HG03457 (cell line): ENCODE measurements at regions not wholly inside any gene's neighbourhood (a gene's known extent, or its start where the extent isn't known, plus 50 kb on each side); places are given as distances from the start of the nearest gene placed in this dataset.
"Not testable (repeated sequence)": the region's sequence is repeated elsewhere in the genome, so short reads cannot be mapped to it uniquely, and the experiment has no call there.

Experiments used
- ATAC-seq: cut with Tn5 transposase; IDR thresholded peaks from one replicate; pipeline ENCODE4 v1.9.1; 2021; ENCODE audit warnings: moderate number of reproducible peaks; ENCODE audit not compliant: unreplicated experiment

DNA sequence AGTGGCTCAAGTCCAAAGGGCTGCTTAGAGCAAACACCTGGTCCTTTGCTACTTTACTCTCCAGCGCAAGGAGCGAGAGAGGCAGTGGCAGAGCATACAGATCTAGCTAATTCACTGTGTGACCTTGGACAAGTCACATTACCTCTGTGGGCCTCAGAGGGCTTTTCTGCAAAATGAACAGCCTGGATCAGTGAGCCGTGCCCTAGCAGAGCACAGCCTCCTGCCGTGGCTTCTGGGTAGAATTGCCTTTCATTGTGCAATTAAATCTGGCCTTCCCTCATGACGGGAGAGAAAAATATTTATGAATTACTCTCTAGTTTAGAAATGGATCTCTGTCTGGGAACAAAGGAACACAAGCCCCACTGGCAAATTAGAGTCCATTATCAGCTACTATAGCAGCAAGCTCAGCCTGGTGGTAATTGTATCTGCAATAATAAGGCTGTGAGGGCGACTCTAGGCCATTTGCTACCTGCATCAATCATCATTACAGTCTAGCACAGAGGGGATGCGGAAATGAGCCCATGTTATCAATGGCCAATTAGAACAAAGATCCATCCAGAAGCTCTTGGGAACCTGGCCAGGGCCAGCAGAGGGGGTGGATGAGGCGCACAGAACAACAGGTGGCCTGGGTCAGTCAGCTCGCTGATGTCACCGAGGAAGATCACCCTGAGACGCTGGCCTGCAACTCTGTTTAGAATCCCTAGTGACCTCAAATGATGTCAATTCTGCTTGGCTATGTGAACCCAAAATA, 114.2 kb upstream of the LY86 start:
- ATAC-seq, result no peak

DNA sequence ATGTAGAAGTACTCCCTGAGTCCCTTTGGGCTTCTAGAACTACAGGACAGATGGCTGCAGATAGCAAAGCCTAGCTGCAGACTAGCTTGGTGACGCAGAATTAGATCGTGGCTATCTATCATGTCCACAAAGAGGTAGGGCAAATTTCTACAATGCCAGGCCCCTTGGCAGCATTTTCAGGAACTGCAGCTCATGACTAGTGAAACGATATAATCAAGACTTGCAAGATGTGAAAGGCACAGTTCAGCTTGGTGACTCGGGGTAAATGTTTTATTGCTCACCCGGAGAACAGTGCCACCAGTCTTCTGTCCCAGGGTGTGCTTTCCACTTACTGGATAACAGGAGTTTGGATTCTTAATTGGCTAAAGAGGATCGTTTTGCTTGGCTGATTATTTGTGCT, 108.7 kb upstream of the LY86 start:
- ATAC-seq, result no peak

GRCh38 chr6:6482256-6482655, 106.3 kb upstream of the LY86 start:
- no peak for ATAC-seq

- no peak for ATAC-seq
Observed at GRCh38 chr6:6483168-6483567, 105.4 kb upstream of the LY86 start.

GRCh38 chr6:6483733-6484132, 104.8 kb upstream of the LY86 start:
- ATAC-seq, result no peak

DNA sequence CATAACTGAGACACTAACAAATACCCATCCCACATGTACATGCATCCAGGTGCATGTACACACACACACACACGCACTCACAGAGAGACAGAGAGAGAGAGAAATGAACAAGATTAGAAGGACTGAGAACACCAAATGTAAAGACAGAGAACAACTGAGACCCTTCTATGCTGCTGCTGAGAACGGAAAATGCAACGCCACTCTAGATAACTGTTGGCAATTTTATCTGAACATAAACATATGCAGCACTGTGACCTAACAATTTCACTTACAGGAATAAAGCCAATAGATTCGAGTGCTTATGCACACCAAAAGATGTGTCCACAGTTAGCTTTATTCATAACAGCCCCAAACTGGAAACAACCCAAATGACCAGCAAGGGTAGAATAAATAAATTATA, 103.8 kb upstream of the LY86 start:
- no peak for ATAC-seq

DNA sequence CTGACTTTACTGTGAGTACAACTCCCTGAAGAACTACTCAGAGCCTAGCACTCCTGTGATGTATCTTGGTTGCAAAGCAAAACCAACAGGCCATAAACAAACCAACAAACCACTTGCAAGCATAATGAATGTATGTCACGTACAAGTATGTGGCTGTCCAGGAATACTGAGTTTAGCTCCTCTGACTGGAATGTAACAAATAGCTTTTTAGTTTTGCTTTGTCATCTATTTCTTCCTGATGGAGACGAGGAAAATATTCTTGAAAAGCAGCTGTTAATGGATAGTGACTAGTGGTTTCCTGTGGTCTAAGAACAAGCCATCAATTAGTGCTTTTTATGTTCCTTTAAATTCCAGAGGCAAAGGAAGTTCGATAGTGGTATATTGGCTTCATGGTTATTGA, 101.9 kb upstream of the LY86 start:
- ATAC-seq, result no peak

- no peak for ATAC-seq
Observed at GRCh38 chr6:6491761-6492160, 96.8 kb upstream of the LY86 start.

- no peak for ATAC-seq
Observed at GRCh38 chr6:6492675-6493074, 95.8 kb upstream of the LY86 start.

GRCh38 chr6:6494139-6494538, 94.4 kb upstream of the LY86 start:
- ATAC-seq, result not testable (repeated sequence)

- peak; percentile 57 for ATAC-seq
Observed at GRCh38 chr6:6494677-6495076, 93.8 kb upstream of the LY86 start.

DNA sequence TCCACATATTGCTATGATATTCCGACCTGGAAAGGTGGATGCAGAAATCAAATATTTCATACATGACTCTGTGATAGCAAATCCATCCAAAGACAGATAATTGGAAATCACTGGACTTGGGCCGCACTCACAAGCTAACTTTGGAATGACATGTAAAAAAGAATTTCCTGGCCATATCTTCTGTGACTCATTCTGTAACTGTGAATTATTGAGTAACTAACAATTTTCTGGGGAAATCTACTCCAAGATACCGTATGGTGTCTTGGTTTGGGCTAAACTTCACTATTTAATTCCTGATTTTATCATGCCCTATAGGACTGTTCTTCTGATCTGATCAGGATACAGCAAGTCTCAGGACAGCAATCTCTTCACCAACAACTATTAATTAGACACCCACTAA, 92.7 kb upstream of the LY86 start:
- no peak for ATAC-seq

DNA sequence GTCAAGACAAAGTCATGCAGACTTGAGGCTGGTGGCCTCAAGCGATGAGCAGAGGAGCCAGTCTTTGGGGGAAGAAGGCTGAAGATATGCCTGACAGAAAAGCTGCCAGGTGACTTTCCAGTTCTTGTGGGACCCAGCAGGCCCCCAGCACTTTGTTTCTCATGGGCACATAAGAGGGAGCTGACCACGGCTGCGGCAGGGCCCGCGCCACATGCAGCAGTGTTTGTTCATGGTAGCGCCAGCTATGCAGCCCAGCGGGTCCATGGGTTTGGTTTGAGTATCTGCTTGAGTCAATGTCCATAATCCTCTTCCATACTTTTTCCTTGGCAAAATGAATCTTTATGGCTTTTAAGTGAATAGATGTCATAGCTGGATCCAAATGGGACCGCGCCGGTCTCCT, 91.0 kb upstream of the LY86 start:
- ATAC-seq, result no peak

DNA sequence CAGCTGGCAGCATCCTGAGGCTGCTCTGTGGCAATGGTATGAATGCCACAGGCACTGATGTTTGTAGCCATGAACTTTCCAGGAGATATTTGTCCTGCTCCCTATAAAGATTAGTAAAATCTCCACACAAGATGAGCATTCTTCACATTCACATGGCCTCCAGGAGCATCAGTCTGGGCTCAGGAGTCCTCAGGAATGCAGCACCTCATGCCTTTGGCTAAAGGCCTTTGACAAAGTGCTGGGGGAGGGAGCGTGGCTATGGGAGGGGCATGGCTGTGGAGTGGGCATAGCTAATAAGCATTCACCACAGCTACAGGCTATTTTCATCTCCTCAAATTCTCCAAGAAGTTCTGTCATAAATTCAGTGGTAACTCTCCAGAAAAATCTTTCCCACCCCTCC, 90.5 kb upstream of the LY86 start:
- no peak for ATAC-seq

DNA sequence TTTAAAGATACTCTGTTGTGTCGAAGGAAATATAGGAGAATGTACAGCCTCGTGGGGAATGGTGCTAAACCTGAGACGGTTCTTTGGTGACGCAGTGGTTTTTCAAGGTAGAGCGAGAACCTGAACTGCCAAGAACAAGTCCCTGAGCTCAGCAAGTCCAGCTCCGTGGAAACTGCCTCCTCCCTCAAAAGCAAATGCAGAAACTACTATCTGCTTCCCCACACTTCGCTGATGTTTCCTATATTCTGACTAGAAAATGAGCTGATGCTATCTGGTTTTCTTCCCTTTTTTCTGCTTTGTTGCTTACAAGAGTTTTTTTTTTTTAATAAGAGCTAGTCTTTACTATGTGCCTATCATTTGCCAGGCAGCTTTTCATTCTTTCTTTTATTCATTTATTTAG, 85.3 kb upstream of the LY86 start:
- ATAC-seq, result no peak

- no peak for ATAC-seq
Observed at GRCh38 chr6:6505111-6505510, 83.4 kb upstream of the LY86 start.

GRCh38 chr6:6508643-6509042, 79.9 kb upstream of the LY86 start:
- no peak for ATAC-seq

DNA sequence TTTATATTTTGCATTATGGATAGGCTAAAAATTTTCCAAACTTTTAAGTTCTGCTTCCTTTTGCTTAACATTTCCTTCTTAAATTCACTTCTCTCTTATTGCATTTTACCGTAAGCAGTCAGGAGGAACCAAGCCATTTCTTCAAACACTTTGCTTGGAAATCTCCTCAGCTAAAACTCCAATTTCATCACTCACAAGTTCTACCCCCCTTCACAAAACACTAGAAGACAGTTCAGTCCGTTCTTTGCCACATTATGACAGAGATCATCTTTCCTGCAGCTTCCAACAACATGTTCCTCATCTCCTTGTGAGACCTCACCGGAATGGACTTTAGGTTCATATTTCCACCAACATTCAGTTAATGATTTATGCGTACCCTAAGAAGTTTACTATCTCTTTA, 79.2 kb upstream of the LY86 start:
- ATAC-seq, result no peak

DNA sequence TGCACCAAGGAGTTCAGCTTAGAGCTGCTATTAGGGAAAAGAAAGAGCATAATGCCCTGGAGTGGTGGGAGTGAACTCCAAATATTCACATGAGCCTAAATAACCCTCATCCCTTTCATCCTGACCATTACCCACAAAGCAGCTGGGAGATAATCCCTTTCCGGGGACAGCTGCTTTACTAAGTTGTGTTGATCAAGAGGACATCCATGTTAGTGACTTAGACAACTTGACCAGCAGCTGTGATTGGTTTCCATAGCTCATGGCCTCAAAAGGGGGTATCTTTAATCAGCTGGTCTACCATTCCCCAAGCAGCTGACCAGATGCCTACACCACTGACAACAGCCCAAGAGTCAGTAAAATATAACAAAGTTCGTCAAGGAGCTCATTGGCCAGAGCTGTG, 75.8 kb upstream of the LY86 start:
- no peak for ATAC-seq

- ATAC-seq, result no peak
Observed at GRCh38 chr6:6515691-6516607, 72.6 kb upstream of the LY86 start.

DNA sequence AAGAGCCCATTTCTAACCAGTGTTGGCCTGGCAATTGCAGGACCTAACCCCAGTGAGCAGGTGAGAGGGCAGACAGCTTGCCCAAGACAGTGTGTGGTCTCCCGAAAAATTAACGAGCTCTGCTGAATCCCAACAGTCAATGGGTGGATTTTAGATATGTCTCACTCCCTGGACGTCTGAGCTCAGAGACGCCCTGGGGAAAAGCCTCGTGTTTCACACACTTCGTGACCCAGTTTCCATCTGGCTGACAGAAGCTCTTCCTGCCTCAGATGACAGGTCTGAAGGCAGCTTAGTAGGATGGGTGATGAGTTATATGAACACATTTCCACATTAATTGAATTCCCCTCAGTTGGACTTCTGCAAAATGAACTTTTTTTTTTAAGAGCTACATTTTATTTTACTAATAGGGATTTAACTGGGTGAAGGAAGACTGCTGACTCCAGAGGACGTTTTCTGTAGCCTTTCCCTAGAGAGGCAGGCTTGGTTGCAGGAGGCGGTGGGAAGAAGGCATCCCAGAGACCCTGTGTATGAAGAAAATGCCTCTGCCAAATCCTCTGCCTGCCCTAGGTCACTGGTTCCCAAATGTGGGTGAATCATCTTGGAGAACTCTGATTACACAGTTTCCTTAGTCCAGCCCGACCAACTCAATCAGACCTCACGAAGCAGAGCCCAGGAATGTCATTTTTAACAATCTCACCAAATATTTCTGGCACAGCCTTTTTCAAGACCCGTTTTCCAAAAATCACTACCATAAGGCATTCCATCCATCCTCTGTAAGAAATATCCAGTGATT, 71.7 kb upstream of the LY86 start:
- ATAC-seq, result no peak
